Epithelial cell of esophagus (primary cell): ENCODE measurements at regions not wholly inside any gene's neighbourhood (a gene's known extent, or its start where the extent isn't known, plus 50 kb on each side); places are given as distances from the start of the nearest gene placed in this dataset.

ENCODE experiments used
- DNase-seq: peaks from one replicate; pipeline ENCODE4 v3.0.0; 2010; ENCODE audit warnings: low read depth
- H3K4me3 ChIP-seq: 2 replicates; pipeline ENCODE4 v1.5.1; 2011; ENCODE audit warnings: mild to moderate bottlenecking, low read length, control low read depth
- CTCF ChIP-seq: IDR thresholded peaks from 2 replicates; pipeline ENCODE4 v1.5.1; 2011; ENCODE audit warnings: low read depth, mild to moderate bottlenecking, low read length, control low read depth, inconsistent platforms; ENCODE audit not compliant: insufficient read depth; ENCODE audit errors: missing control alignments

- no peak for DNase-seq
- H3K4me3 ChIP-seq: no peak overlapping the region
- no peak for TF ChIP-seq CTCF
Measured at GRCh38 chr16:73599351-73599750, 551.4 kb upstream of the ZFHX3 start.

GRCh38 chr16:73584157-73584556 lies 536.2 kb upstream of the ZFHX3 start:
- DNase-seq: no peak
- TF ChIP-seq CTCF: no peak
- no peak overlapping the region for H3K4me3 ChIP-seq

GRCh38 chr16:73572135-73572828 lies 524.4 kb upstream of the ZFHX3 start:
- no peak for TF ChIP-seq CTCF
- DNase-seq: peak; percentile 10
- H3K4me3 ChIP-seq: no peak overlapping the region

DNA sequence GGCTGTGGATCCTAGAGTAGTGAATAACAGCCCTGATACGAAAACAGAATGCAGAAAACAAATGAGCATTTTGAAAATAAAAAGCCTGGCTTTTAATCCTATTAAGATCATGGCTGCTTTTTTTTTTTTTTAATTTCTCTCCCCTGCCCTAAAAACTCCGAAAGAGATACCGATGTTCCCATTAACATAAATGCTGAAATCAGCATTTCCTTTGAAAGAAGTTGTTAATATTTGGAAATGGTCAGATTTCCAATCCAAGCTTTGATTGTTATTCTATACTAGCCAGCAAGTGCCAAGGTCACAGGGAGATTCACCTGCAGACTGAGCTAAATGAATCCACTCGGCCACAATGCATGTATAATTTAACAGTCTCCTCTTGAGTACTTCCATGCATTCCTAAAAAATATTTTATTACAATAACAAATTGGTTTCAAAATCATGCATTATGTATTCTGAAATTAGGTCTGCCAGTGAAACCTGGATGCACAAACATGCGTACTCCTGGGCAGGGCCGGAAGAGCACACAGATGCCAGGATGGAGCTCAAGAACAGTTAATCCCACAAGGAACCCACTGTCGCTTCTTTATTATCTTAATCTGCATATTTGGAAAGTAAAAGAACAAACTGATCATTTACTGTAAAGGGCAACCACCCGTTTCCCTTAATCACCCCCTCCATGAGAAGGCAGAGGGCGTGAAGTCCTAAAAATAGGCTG lies 521.5 kb upstream of the ZFHX3 start:
- DNase-seq: no peak
- no peak overlapping the region for H3K4me3 ChIP-seq
- TF ChIP-seq CTCF: no peak

- H3K4me3 ChIP-seq: no peak overlapping the region
- TF ChIP-seq CTCF: no peak
- DNase-seq: no peak
Measured at GRCh38 chr16:73568769-73569168, 520.8 kb upstream of the ZFHX3 start.

- no peak for TF ChIP-seq CTCF
- no peak overlapping the region for H3K4me3 ChIP-seq
- DNase-seq: no peak
Measured at GRCh38 chr16:73565925-73566324, 518.0 kb upstream of the ZFHX3 start.
